Esophagus squamous epithelium (tissue), 4 donors: ENCODE measurements at regions not wholly inside any gene's neighbourhood (a gene's known extent, or its start where the extent isn't known, plus 50 kb on each side); places are given as distances from the start of the nearest gene placed in this dataset.

Experiments used
- POLR2A ChIP-seq, 4 donors: fragments of 450-650 bp; IDR thresholded peaks; one replicate each; pipeline ENCODE4 v1.6.1; 2017; ENCODE audit warnings: antibody characterized with exemption in 4 of 4, mild to moderate bottlenecking in 4 of 4, moderate library complexity in 3 of 4
- TF ChIP-seq, protein P1 (sequence below), 6 experiments: fragments of 450-650 bp in 4 of 6; fragments of 200-600 bp in 2 of 6; sonication (generic) in 2 of 6; IDR thresholded peaks; one replicate each; pipeline ENCODE4 v1.5.1; 2016 to 2019; ENCODE audit warnings: antibody characterized with exemption in 6 of 6, mild to moderate bottlenecking in 4 of 6, moderate library complexity in 4 of 6

DNA sequence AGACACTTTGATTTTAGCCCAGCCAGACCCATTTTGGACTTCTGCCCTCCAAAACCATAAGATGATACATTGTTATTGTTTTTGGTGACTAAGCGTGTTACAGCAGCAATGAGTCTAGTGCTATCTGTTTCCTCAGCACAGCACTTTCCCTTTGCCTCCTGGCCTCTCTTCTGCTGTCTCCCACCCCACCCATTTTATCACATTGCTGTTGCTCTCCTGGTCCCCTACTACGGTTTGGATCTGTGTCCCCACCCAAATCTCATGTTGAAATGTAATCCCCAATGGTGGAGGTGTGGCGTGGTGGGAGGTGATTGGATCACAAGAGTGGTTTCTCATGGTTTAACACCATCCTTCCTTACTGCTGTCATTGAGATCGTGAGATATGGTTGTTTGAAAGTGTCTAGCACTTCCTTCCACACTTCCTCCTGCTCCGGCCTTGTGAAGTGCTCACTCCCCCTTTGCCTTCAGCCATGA, 59.8 kb upstream of the CD82 start:
- TF ChIP-seq, protein P1, sequence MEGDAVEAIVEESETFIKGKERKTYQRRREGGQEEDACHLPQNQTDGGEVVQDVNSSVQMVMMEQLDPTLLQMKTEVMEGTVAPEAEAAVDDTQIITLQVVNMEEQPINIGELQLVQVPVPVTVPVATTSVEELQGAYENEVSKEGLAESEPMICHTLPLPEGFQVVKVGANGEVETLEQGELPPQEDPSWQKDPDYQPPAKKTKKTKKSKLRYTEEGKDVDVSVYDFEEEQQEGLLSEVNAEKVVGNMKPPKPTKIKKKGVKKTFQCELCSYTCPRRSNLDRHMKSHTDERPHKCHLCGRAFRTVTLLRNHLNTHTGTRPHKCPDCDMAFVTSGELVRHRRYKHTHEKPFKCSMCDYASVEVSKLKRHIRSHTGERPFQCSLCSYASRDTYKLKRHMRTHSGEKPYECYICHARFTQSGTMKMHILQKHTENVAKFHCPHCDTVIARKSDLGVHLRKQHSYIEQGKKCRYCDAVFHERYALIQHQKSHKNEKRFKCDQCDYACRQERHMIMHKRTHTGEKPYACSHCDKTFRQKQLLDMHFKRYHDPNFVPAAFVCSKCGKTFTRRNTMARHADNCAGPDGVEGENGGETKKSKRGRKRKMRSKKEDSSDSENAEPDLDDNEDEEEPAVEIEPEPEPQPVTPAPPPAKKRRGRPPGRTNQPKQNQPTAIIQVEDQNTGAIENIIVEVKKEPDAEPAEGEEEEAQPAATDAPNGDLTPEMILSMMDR (IDR thresholded peaks at IDR 0.05), result no peak
- no peak for TF ChIP-seq POLR2A (IDR thresholded peaks at IDR 0.05)
